NCI-H748 (cell line): ENCODE measurements at regions not wholly inside any gene's neighbourhood (a gene's known extent, or its start where the extent isn't known, plus 50 kb on each side); places are given as distances from the start of the nearest gene placed in this dataset.
"Not testable (repeated sequence)": the region's sequence is repeated elsewhere in the genome, so short reads cannot be mapped to it uniquely, and the experiment has no call there.

Experiments
- DNase-seq: peaks from one replicate; lab custom pipeline; 2025; ENCODE audit not compliant: unreplicated experiment; lab: John Stamatoyannopoulos, UW

DNA sequence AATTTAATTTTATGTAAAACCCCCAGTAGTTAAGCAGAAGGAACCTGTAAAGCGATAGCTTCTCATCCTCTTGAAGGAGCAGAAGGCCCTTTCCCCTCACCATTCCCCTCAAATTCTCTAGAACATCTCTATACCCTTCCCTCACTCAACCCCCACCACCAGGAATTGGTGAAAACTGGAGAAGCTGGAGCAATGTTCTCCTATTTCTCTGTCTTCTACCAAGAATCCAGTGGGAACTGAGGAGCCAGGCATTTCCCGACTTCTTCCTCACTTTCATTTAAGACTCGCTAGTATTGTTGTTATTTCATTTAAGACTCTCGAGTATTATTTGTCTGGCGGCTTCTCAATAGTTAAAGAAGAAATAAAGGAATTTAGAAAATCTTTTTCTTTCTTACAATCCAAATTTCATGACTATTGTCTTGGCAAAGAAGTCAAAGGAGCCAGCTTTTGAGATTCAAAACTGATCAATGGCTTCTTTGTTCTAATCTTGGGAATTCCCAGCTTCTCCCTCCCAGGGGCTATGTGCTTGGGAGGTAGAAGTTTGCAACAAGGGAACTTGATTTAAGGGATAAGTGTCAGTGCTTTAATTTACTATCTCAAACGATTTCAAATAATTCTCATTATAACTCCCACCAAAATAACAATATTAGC, 253.3 kb upstream of the ADGRL2 start:
- no peak for DNase-seq

DNA sequence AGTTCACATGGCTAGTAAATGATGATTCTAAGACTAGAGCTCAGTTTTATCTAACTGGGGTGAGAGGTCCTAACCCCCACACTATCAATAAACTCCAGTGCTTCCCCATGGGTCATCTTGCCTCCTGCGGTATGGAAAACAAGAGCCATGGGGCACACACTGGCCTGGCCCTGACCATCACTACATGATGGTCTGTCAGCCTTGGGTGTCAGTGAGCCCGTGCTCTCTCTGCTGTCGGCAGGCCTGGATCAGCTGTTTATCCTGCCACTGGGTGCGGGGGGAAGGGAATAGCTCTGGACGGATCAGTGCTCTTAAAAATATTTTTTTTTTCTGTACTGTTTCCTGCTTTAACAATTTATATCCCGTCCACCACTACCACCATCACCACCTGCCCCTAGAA, 255.0 kb upstream of the ADGRL2 start:
- no peak for DNase-seq

DNA sequence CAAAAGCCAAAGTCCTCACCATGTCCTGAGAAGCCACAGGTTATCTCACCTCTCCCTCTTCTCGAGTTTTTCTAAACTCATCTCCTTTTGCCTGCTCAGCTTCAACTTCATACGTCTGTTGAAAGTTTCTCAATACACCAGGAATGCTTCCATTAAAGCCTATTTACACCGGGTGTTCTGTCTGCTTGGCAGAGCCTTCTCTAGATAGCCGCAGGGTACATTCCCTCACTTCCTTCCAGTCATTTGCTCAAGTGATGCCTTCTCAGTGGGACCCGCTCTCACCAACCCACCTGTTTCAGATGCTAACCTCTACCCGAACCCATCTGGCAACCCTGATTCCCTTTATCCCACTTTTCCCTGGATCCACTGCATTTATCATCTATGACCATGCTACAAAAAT, 257.0 kb upstream of the ADGRL2 start:
- no peak for DNase-seq

DNA sequence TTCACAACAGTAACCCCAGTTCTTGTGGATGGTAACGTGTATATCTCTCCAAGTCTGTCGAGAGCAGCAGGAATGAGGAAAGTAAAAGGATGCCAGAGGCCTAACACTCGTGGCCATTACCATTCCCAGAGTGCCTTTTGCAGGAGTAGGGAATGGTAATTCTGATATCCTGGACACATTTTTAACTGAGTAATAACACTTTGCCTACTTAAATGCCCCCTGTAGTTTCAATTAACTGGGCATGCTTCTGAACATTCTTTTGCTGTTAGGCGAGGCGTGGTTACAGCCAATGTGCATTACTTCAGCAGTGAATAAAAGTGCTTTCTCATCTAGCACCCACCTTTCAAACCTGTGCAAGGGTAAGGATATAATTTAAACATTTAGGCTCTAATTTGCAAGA, 258.5 kb upstream of the ADGRL2 start:
- no peak for DNase-seq

- no peak for DNase-seq
Observed at GRCh38 chr1:81540216-81540615, 260.5 kb upstream of the ADGRL2 start.

- no peak for DNase-seq
Observed at GRCh38 chr1:81529014-81529413, 271.7 kb upstream of the ADGRL2 start.

GRCh38 chr1:81525085-81525484, 275.6 kb upstream of the ADGRL2 start:
- no peak for DNase-seq

DNA sequence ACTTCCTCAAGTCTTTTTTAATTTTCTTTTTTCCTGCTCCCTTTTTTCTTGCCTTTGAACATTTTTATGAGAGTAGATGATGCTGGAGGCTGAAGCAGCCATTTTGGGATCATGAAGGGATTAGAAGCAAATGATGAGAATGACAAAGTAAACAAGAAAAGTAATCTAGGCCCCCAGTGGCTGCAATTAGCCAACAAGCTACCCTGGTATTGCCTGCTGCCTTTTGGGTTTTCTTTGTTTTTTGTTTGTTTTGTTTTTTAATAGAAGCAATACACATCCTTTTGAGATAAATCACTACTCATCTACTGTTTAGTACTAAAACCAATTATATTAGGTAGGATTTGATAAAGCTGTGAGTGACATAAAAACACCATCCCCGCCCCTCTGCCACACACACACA, 280.7 kb upstream of the ADGRL2 start:
- DNase-seq = peak; percentile 41

DNA sequence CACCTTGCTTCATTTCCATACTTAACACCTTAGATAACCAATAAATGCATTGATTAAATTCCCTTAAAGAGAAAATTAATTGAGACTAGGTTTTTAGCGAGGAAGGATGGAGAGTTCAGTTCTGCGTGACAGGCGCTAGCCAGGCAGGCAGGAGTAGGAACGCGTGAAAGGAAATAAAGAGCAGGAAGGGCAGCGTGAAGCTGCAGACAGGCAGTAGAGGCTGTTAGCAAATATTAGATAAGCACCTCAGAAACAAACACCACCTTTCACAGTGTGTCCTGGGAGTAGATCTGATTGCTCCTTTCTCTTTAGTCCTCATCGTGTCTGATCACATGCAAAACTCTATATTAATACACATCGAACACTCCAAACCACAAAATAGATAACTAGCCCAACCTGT, 282.7 kb upstream of the ADGRL2 start:
- peak; percentile 50 for DNase-seq

GRCh38 chr1:81513796-81514354, 286.9 kb upstream of the ADGRL2 start:
- no peak for DNase-seq

- DNase-seq = no peak
Observed at GRCh38 chr1:81512252-81513003, 288.3 kb upstream of the ADGRL2 start.

GRCh38 chr1:81511281-81511680, 289.5 kb upstream of the ADGRL2 start:
- DNase-seq = no peak

DNA sequence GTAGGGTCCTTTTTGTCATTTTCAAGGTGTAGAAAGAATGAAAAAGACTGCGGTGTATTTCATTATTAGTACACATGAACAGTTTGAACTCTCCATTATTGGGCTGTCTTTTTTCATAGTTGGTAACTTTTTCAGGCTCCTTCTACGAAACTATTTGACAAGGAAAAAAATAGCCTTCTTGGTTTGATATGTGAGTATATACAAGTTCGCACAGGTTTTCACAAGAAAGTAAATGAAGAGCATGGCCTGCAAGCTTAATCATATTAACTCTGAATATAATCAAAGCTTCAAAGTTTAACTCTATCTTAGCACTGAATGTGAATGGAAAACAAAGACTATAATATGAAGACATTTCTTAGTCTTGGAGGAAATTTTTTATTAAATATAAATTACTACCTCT, 290.0 kb upstream of the ADGRL2 start:
- no peak for DNase-seq

- no peak for DNase-seq
Observed at GRCh38 chr1:81509594-81509993, 291.1 kb upstream of the ADGRL2 start.

GRCh38 chr1:81506699-81507098, 294.0 kb upstream of the ADGRL2 start:
- DNase-seq = no peak

DNA sequence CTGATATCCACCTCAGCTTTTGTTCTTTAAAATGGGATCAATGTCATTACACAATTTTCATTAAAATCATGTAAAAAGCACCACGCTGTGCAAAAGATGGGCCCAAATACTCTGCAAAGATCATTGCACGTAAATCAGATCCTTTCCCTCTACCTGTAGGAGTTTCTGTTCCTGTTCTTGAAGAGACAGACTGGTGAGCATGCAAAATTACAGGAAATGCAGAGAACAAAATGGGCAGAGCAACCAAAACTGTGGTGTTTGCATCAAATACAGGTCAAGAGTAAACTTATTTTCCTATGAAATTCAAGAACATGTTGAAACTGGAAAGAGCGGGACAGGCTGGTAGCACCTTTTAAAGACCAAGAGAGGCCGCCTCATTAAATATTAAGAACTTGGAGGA, 294.9 kb upstream of the ADGRL2 start:
- DNase-seq = no peak

DNA sequence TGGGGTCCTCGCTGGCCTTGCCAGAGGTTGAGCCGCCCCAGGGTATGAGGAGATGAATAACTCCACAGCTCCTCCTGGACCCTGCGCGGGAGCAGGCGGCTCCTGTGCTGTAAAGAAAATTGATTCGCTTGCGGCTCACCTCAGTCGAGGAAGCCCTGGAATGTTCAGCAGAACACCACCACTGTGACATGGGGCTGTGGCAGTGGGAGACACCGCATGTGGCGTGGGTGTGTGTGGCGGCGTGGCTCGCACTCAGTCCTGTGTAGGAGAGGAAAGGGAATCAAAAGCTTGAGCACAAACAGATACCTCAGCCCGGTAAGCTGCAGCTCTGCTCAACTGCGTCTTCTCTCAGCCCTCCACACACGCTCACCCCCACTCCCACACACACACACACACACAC, 295.9 kb upstream of the ADGRL2 start:
- not testable (repeated sequence) for DNase-seq

DNA sequence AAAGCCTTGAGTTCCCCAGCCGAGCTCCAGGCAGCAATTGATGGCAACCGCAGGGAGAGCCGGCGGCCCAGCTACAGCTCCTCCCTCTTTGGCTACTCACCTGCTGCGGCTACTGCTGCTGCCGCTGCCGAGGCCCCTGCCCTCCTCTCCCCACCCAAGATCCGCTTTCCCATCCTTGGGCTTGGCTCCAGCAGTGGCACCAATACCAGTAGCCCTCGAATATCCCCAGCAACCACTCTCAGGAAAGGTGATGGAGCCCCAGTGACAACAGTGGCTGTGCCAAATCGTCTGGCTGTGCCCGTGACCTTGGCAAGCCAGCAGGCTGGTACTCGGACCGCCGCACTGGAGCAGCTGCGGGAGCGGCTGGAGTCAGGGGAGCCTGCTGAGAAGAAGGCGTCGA, 298.0 kb upstream of the ADGRL2 start:
- not testable (repeated sequence) for DNase-seq

GRCh38 chr1:81501485-81501884, 299.2 kb upstream of the ADGRL2 start:
- DNase-seq = not testable (repeated sequence)

DNA sequence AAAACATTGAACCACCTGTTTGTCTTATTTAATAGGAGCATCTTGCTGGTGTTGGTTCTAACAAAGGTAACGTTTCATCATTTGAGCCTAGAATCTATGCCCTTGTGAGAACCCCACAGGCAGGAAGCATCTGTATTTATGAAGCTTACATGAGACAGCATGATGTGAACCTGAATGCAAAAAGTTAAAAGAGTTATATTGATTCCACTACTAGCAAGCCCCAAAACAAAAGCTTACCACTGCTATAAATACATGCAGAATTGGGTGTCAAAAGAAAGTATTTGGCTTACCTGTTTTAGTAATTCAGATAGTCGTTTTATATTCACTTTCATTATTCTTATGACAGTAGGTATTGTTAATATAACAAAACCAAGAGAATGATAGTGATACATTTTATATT, 301.2 kb upstream of the ADGRL2 start:
- no peak for DNase-seq

GRCh38 chr1:81498471-81499462, 302.0 kb upstream of the ADGRL2 start:
- peak; percentile 71 for DNase-seq
